Activated CD8-positive, alpha-beta memory T cell treated with anti-CD3 and anti-CD28 coated beads for 24 hours (primary cell): ENCODE measurements at regions not wholly inside any gene's neighbourhood (a gene's known extent, or its start where the extent isn't known, plus 50 kb on each side); places are given as distances from the start of the nearest gene placed in this dataset.
"Not testable (repeated sequence)": the region's sequence is repeated elsewhere in the genome, so short reads cannot be mapped to it uniquely, and the experiment has no call there.

Experiments used
- DNase-seq: peaks from one replicate; pipeline ENCODE4 v3.0.0-alpha.2; 2020

GRCh38 chr5:56656846-56657726 lies 158.3 kb upstream of the MAP3K1 start:
- no peak for DNase-seq

GRCh38 chr5:56651893-56652292 lies 163.5 kb upstream of the MAP3K1 start:
- DNase-seq: no peak

GRCh38 chr5:56650386-56650785 lies 165.0 kb upstream of the MAP3K1 start:
- DNase-seq: no peak

- no peak for DNase-seq
These were observed 165.8 kb upstream of the MAP3K1 start for GRCh38 chr5:56649569-56649968.

GRCh38 chr5:56648460-56649034 lies 166.8 kb upstream of the MAP3K1 start:
- no peak for DNase-seq

- no peak for DNase-seq
These were observed 168.1 kb upstream of the MAP3K1 start for GRCh38 chr5:56647099-56647850.

GRCh38 chr5:56641635-56642260 lies 173.6 kb upstream of the MAP3K1 start:
- DNase-seq: no peak

- no peak for DNase-seq
These were observed 174.5 kb upstream of the MAP3K1 start for GRCh38 chr5:56640763-56641406.

GRCh38 chr5:56639476-56639875 lies 175.9 kb upstream of the MAP3K1 start:
- no peak for DNase-seq

GRCh38 chr5:56638768-56639238 lies 176.5 kb upstream of the MAP3K1 start:
- DNase-seq: no peak

GRCh38 chr5:56638061-56638621 lies 177.2 kb upstream of the MAP3K1 start:
- no peak for DNase-seq

GRCh38 chr5:56637321-56637920 lies 177.9 kb upstream of the MAP3K1 start:
- no peak for DNase-seq

GRCh38 chr5:56633950-56634349 lies 181.4 kb upstream of the MAP3K1 start:
- DNase-seq: no peak

- no peak for DNase-seq
These were observed 182.4 kb upstream of the MAP3K1 start for GRCh38 chr5:56632939-56633338.

GRCh38 chr5:56632199-56632598 lies 183.2 kb upstream of the MAP3K1 start:
- DNase-seq: no peak

GRCh38 chr5:56631719-56632118 lies 183.6 kb upstream of the MAP3K1 start:
- no peak for DNase-seq

GRCh38 chr5:56628616-56629015 lies 186.7 kb upstream of the MAP3K1 start:
- not testable (repeated sequence) for DNase-seq

- no peak for DNase-seq
These were observed 189.8 kb upstream of the MAP3K1 start for GRCh38 chr5:56625541-56625940.

GRCh38 chr5:56624751-56625150 lies 190.6 kb upstream of the MAP3K1 start:
- DNase-seq: no peak

- no peak for DNase-seq
These were observed 193.2 kb upstream of the MAP3K1 start for GRCh38 chr5:56622141-56622540.

- no peak for DNase-seq
These were observed 194.3 kb upstream of the MAP3K1 start for GRCh38 chr5:56620903-56621677.
